IPS DF 6.9 (cell line): ENCODE measurements at regions not wholly inside any gene's neighbourhood (a gene's known extent, or its start where the extent isn't known, plus 50 kb on each side); places are given as distances from the start of the nearest gene placed in this dataset.

Source experiments
- DNase-seq: peaks from one replicate; pipeline ENCODE4 v3.0.0-alpha.2; 2013; ENCODE audit warnings: low read depth, low spot score
- H3K27ac ChIP-seq: one replicate; pipeline ENCODE4 v1.5.1; 2013; ENCODE audit warnings: low read length, control low read depth
- H3K27me3 ChIP-seq: 2 replicates; pipeline ENCODE4 v1.6.1; 2013; ENCODE audit warnings: mild to moderate bottlenecking, low read length; ENCODE audit not compliant: control insufficient read depth, insufficient read depth
- H3K36me3 ChIP-seq: 2 replicates; pipeline ENCODE4 v1.6.1; 2013; ENCODE audit warnings: low read length; ENCODE audit not compliant: control insufficient read depth, insufficient read depth
- H3K4me1 ChIP-seq: 2 replicates; pipeline ENCODE4 v1.6.1; 2013; ENCODE audit warnings: low read length; ENCODE audit not compliant: control insufficient read depth, insufficient read depth
- H3K4me3 ChIP-seq: 2 replicates; pipeline ENCODE4 v1.5.1; 2013; ENCODE audit warnings: mild to moderate bottlenecking, low read length
- H3K9me3 ChIP-seq: 2 replicates; pipeline ENCODE4 v1.6.1; 2013; ENCODE audit warnings: low read length, inconsistent platforms; ENCODE audit not compliant: control insufficient read depth, insufficient read depth
- WGBS: extraction: QIAGEN DNeasy Blood & Tissue Kit; methylation state at CpG from one replicate; pipeline ENCODE4 v1.1.7; 2013; ENCODE audit warnings: mixed read lengths, missing lambda C conversion rate; ENCODE audit not compliant: insufficient read length, insufficient coverage; 5-methylcytosine and 5-hydroxymethylcytosine counted together

DNA sequence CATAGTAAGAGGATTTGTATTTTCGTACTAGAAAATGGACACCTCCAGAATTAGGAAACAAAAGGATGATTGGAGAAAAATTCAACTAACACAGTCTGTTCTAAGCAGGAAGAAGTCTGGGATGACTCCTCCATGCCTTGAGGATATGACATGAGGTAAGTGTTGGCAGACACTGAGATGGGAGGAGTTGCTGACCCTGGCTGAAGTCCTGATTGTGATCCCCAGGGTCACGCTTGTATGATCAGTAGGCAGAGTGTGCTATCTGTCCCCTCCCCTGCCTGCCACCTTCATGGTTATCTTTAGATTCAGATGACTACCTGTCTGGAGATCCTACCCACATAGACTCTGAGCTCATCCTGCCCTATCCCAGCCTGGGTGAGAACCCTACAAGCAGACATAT lies 249.1 kb downstream of the C1orf94 start:
- no peak overlapping the region for H3K4me3 ChIP-seq
- WGBS = no CpG with 5 or more reads among the region's 2 CpGs
- H3K27ac ChIP-seq = no peak overlapping the region
- no peak for DNase-seq
- H3K27me3 ChIP-seq = no peaks in the 10 kb centered on the region
- H3K9me3 ChIP-seq = no peaks in the 10 kb centered on the region
- no peaks in the 10 kb centered on the region for H3K4me1 ChIP-seq
- no peaks in the 10 kb centered on the region for H3K36me3 ChIP-seq

DNA sequence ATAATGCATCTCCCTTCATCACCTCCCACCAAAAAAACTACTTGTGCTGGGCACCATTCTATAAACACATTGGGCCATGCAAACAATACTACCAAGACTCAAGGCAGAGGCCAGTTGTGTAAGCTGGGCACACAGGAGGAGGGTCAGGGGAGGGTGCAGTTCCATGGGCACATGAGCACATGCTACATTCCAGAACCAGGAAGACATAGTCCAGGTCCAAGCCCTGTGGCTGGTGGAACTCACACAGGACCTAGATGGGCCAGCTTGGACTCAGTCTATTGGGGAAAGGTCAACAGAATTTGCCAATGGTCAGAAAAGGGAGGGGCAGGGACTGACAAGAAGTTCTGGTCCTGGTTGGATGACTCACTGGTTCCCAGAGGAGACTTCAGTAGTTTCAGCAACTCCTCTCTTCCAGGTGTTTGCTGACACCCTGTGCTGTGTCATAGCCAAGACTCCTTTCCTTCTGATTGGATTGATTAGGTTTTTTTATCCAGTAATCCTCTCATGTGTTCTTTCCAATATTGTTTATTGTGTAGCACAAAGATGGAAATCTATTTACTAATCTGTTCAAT lies 249.7 kb downstream of the C1orf94 start:
- H3K27ac ChIP-seq = no peak overlapping the region
- no peaks in the 10 kb centered on the region for H3K27me3 ChIP-seq
- no peak for DNase-seq
- H3K9me3 ChIP-seq = no peaks in the 10 kb centered on the region
- no peaks in the 10 kb centered on the region for H3K36me3 ChIP-seq
- no peaks in the 10 kb centered on the region for H3K4me1 ChIP-seq
- no peak overlapping the region for H3K4me3 ChIP-seq

DNA sequence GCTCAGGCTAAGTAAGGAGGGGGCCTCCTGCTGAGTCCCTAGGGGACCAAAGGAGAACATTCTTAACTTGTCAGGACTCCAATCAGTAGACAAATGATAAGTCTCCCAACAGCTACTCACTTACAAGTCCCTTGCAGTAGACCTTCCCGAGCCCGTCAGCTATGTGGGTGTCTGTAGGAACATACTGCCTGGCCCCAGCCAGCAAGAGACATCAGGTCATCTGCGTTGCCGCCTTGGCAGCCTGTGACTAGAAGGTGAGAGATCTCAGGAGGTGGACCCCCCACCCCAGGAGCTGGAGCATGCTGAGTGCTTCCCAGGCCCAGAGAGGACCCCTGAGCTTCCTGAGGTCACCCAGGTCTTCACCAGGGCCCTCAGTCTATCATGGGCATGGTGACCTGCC lies 250.5 kb downstream of the C1orf94 start:
- Histone ChIP-seq H3K27me3 (no peaks in the 10 kb centered on the region), H3K36me3 (no peaks in the 10 kb centered on the region), H3K27ac (no peak overlapping the region), H3K4me3 (no peak overlapping the region), H3K4me1 (no peaks in the 10 kb centered on the region), H3K9me3 (no peaks in the 10 kb centered on the region)
- no CpG with 5 or more reads among the region's 4 CpGs for WGBS
- no peak for DNase-seq

DNA sequence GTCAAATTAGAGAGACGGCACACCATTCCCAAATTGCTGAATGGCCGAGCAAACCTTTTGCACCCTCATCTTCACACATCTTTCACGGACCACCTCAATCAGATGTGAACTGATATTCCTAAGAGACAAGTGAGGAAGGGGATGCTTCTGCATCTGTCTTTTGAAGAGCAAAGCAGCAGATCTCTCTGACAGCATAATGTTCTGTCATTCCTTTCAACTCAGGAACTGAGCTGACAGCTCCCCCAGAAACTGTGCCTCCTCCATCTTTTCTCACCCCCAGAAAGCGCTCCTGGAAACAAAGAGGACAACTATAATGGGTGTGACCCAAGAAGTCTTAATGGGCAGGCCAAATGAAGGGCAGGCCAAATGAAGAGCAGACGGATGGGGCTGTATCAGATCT lies 256.4 kb downstream of the C1orf94 start:
- Histone ChIP-seq H3K27ac (no peak overlapping the region), H3K4me3 (no peak overlapping the region), H3K4me1 (no peaks in the 10 kb centered on the region), H3K36me3 (no peaks in the 10 kb centered on the region), H3K27me3 (no peaks in the 10 kb centered on the region), H3K9me3 (no peaks in the 10 kb centered on the region)
- no peak for DNase-seq
- WGBS = no CpG with 5 or more reads among the region's 5 CpGs

DNA sequence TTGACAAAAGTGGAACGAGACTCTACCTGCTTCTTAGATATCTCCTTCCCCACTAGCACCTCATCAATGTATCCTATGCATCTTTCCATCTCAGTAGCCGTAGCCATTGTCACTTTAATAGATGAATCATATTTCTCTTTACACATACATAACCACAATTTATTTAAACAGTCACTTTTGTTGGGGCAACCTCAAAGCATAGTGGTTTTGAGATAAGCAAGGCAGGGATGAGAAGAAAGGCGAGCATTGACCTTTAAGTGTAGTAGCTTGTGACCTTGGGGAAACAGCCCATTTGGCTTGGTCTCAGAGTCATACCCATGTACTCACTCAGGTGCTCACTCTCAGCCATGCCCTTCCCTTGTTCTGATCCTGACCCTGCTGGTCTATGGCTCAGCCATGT lies 260.1 kb downstream of the C1orf94 start:
- no peak overlapping the region for H3K4me3 ChIP-seq
- H3K27ac ChIP-seq = no peak overlapping the region
- no peaks in the 10 kb centered on the region for H3K36me3 ChIP-seq
- no peaks in the 10 kb centered on the region for H3K4me1 ChIP-seq
- no peak for DNase-seq
- 100% methylated on average over 1 of the region's 3 CpGs for WGBS
- no peaks in the 10 kb centered on the region for H3K27me3 ChIP-seq
- no peaks in the 10 kb centered on the region for H3K9me3 ChIP-seq

DNA sequence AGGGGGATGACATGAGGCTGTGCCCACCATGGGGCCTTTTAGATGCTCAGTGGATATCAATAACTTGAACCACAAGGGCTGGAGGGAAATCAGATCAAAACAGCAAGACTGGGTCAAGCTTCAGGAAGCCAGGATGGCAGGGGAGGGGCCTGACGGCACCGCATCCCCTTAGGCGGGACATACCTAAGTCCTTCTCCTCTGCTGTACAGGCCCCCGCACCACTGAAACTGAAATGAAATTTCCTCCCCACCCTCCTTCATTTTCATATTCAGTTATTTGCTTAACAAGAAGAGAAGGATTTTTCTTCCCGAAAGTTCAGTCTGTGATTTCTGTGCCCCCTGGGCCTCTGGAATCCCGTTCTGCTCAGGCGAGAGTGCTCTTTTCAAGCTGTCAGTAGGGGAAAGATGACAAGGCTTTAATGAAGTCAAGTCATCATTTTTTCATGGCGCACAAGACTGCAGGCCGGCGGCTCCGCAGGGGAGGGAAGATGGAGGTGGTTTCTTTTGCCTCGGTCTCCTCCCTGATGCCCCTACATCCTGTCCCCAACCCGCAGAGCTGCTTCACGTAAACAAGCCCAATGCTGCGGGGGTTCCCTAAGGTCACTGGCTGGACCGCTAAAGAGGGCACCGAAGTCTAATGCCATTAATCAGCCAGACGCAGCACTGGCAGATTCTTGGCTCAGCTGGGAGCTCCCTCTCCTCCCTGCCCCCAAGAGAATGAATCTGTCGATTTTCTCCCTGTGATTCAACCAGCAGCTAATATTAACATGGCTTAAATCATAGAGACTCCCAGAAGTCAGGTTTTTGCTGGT lies 264.8 kb downstream of the C1orf94 start:
- H3K36me3 ChIP-seq = no peaks in the 10 kb centered on the region
- no CpG with 5 or more reads among the region's 19 CpGs for WGBS
- H3K27ac ChIP-seq = no peak overlapping the region
- no peaks in the 10 kb centered on the region for H3K27me3 ChIP-seq
- no peaks in the 10 kb centered on the region for H3K9me3 ChIP-seq
- no peak for DNase-seq
- no peak overlapping the region for H3K4me3 ChIP-seq
- no peaks in the 10 kb centered on the region for H3K4me1 ChIP-seq

DNA sequence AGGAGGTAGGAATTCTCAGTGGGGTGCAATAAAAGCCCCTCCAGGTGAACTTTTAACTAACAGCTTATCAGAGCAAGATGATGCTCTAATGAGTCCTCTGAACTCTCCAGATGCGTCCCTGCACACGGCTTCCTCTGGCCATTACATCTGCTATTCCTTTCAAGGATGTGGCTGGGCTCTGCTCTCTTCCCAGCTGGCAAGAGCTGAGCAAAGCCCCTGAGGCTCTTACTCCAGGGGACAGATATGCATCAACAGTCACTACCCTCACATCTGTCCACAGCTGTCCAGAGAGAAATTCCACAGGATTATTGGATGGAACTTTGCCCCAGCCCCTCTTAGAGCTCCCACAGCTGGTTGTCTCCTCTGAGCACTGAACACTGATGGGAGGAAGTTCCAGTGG lies 267.8 kb downstream of the C1orf94 start:
- Histone ChIP-seq H3K27ac (no peak overlapping the region), H3K9me3 (no peaks in the 10 kb centered on the region), H3K4me1 (no peaks in the 10 kb centered on the region), H3K36me3 (no peaks in the 10 kb centered on the region), H3K27me3 (no peaks in the 10 kb centered on the region), H3K4me3 (no peak overlapping the region)
- no peak for DNase-seq
- no CpG with 5 or more reads among the region's 2 CpGs for WGBS

DNA sequence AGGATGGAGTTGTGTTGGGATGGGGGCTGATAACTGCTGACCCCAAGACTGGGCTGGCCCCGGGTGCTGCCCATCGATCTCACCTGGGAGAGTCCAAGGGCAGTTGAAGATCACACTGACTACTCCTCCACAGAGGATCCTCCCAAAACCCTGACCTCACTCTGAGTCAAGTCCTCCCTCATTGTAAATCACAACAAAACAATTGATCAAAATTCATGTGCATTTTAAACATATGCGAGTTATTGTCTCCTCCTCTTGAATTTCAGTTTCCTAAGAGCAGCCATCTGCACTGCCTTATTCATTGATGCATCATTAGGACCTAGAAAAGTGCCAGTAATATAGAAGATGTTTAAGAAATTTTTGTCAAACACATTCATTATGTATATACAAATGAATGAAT lies 273.6 kb downstream of the C1orf94 start:
- H3K4me1 ChIP-seq = no peaks in the 10 kb centered on the region
- H3K4me3 ChIP-seq = no peak overlapping the region
- WGBS = no CpG with 5 or more reads among the region's 3 CpGs
- no peak for DNase-seq
- no peaks in the 10 kb centered on the region for H3K9me3 ChIP-seq
- H3K36me3 ChIP-seq = no peaks in the 10 kb centered on the region
- H3K27ac ChIP-seq = no peak overlapping the region
- no peaks in the 10 kb centered on the region for H3K27me3 ChIP-seq

DNA sequence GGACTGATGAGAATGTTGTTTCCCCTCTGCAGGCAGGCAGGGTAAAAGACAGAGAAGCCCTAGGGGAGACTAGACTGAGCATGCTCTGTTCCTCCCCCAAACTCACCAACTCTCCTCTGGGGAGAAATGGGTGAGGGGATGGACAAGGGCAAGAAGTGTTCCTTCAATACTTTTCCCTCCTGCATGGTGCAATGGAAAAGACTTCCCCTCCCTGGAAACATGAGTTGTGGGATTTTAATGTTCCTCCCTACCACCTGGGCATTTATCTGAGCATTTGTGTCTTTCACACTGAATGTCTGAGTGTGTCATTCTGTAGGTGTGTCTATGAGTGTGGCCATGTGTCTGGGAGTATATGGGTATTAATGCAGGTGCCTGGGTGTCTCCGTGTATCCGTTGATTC lies 275.7 kb downstream of the C1orf94 start:
- WGBS = no CpG with 5 or more reads among the region's 2 CpGs
- Histone ChIP-seq H3K9me3 (no peaks in the 10 kb centered on the region), H3K4me3 (no peak overlapping the region), H3K36me3 (no peaks in the 10 kb centered on the region), H3K27ac (no peak overlapping the region), H3K4me1 (no peaks in the 10 kb centered on the region), H3K27me3 (no peaks in the 10 kb centered on the region)
- no peak for DNase-seq

DNA sequence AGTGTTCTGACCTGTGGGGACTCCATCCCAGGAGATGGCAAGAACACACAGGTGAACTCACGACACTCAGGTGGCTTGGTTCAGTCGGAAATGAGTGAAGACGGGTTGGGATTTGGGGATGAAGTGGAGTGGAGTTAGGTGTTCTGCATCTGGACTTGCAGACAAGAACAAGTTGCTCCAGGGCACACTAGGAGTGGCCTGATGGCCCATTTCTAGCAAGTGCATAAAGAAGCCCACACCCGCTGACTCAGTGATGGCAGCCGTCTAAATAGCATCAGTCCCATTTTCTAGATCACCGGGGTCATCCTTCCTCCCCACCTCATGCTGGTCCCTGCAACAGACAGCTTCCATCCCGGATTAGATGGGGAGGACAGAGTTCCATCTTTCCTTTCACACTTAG lies 278.4 kb downstream of the C1orf94 start:
- no CpG with 5 or more reads among the region's 7 CpGs for WGBS
- Histone ChIP-seq H3K36me3 (no peaks in the 10 kb centered on the region), H3K4me3 (no peak overlapping the region), H3K9me3 (no peaks in the 10 kb centered on the region), H3K4me1 (no peaks in the 10 kb centered on the region), H3K27me3 (no peaks in the 10 kb centered on the region), H3K27ac (no peak overlapping the region)
- no peak for DNase-seq

DNA sequence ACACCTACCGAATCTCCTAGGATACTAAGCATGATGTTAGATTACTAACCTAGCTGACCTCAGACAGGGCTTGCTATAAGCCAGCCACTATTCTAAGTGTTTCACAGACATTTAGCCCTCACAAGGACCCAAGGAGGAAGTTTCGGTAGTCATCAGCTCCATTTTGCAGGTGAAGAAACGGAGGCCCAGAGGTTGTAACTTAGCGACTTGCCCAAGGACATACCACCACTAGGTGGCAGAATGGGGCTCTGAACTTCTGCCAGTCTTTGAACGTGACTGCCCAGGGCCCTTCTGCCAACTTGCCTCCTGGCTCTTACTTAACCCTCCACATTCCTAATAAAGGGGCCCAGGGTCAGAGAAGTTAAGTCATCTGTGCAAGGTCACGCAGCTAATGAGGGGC lies 283.5 kb downstream of the C1orf94 start:
- Histone ChIP-seq H3K27ac (no peak overlapping the region), H3K4me3 (no peak overlapping the region), H3K27me3 (no peaks in the 10 kb centered on the region), H3K36me3 (no peaks in the 10 kb centered on the region), H3K4me1 (no peaks in the 10 kb centered on the region), H3K9me3 (no peaks in the 10 kb centered on the region)
- no CpG with 5 or more reads among the region's 6 CpGs for WGBS
- peak; percentile 61 for DNase-seq
